GM12878 (cell line): ENCODE measurements at regions not wholly inside any gene's neighbourhood (a gene's known extent, or its start where the extent isn't known, plus 50 kb on each side); places are given as distances from the start of the nearest gene placed in this dataset.

Source experiments
- ATAC-seq: fragments of 200-7000 bp; cut with Tn5 transposase; 3 replicates; pipeline ENCODE4 v1.9.1; 2020; ENCODE audit warnings: mild to moderate bottlenecking, moderate library complexity
- BruUV-seq: library from RNA; stranded (reverse); fragments of 400-500 nt; replicated peaks from 2 replicates; lab custom pipeline; 2021; lab: Mats Ljungman, UMichigan
- CTCF ChIA-PET: fragments of 300-600 bp; sonication (Branson Sonifier 250); formaldehyde crosslinking; extraction: SDS; loops from one replicate; lab custom pipeline; 2021; ENCODE audit warnings: inconsistent platforms; lab: Yijun Ruan, JAX
- POLR2A ChIA-PET: fragments of 350-600 bp; formaldehyde crosslinking; extraction: SDS; loops from one replicate; lab custom pipeline; 2021; ENCODE audit warnings: inconsistent platforms; lab: Charles Lee
- RAD21 ChIA-PET: fragments of 300-600 bp; sonication (Branson Sonifier 250); formaldehyde crosslinking; loops from one replicate; lab custom pipeline; 2023; ENCODE audit warnings: antibody characterized with exemption; ENCODE audit not compliant: unreplicated experiment; lab: Charles Lee
- SMC1A ChIA-PET: fragments of 300-600 bp; sonication (Branson Sonifier 250); formaldehyde crosslinking; loops from one replicate; lab custom pipeline; 2023; ENCODE audit not compliant: unreplicated experiment, uncharacterized antibody; lab: Charles Lee
- DNase-seq: peaks from one replicate; pipeline ENCODE4 v3.0.0-alpha.2; 2011; ENCODE audit warnings: low read depth, low spot score
- FAIRE-seq: peaks from 3 replicates; lab custom pipeline; 2011; peaks lifted over from hg19 to GRCh38; lab: Jason Lieb, UNC
- H2AFZ ChIP-seq: 2 replicates; pipeline ENCODE4 v1.6.0; 2011; ENCODE audit warnings: low read depth, low read length, control low read depth; ENCODE audit not compliant: control insufficient read depth
- H3K27ac ChIP-seq: 2 replicates; pipeline ENCODE4 v1.5.1; 2011; ENCODE audit warnings: control low read depth; ENCODE audit not compliant: control insufficient read depth, insufficient read depth
- H3K27me3 ChIP-seq, 2 experiments: replicated peaks in 1 of 2; 2 replicates each; pipeline versions ENCODE4 v1.6.0 to v1.6.1; 2011; ENCODE audit warnings: low read length in 1 of 2; ENCODE audit not compliant: control insufficient read depth in 2 of 2, insufficient read depth in 2 of 2
- H3K36me3 ChIP-seq, 2 experiments: 2 replicates each; pipeline ENCODE4 v1.5.1; 2011; ENCODE audit warnings: low read length in 1 of 2; ENCODE audit not compliant: control insufficient read depth in 2 of 2, insufficient read depth in 2 of 2
- H3K4me1 ChIP-seq: 2 replicates; pipeline ENCODE4 v1.6.1; 2011; ENCODE audit warnings: mild to moderate bottlenecking, low read length, moderate library complexity, mixed read lengths; ENCODE audit not compliant: control insufficient read depth, insufficient read depth
- H3K4me2 ChIP-seq: 2 replicates; pipeline ENCODE4 v1.6.0; 2011; ENCODE audit warnings: control low read depth; ENCODE audit not compliant: control insufficient read depth, insufficient read depth
- H3K4me3 ChIP-seq: fragments of 200-600 bp; sonication (generic); 2 replicates; pipeline ENCODE4 v1.5.1; 2016
- H3K79me2 ChIP-seq: 2 replicates; pipeline ENCODE4 v1.6.0; 2011; ENCODE audit warnings: low read length; ENCODE audit not compliant: control insufficient read depth, insufficient read depth
- H3K9ac ChIP-seq: 2 replicates; pipeline ENCODE4 v1.8.0; 2011; ENCODE audit warnings: low read length, control low read depth, mixed read lengths; ENCODE audit not compliant: control insufficient read depth, insufficient read depth
- H3K9me3 ChIP-seq: replicated peaks from 3 replicates; pipeline ENCODE4 v1.5.1; 2011; ENCODE audit warnings: mild to moderate bottlenecking, low read length; ENCODE audit not compliant: control insufficient read depth, insufficient read depth
- H4K20me1 ChIP-seq: 2 replicates; pipeline ENCODE4 v1.6.0; 2011; ENCODE audit not compliant: control insufficient read depth, insufficient read depth
- FOXM1 ChIP-seq: IDR thresholded peaks from 2 replicates; pipeline ENCODE4 v1.6.1; 2012; ENCODE audit warnings: low read depth, mild to moderate bottlenecking, inconsistent platforms, low read length, moderate library complexity
- GATAD2B ChIP-seq: fragments of 450-650 bp; conservative IDR thresholded peaks from 2 replicates; pipeline ENCODE4 v1.6.1; 2017; ENCODE audit warnings: low read depth, mild to moderate bottlenecking, moderate library complexity
- HCFC1 ChIP-seq: fragments of 150-350 bp; IDR thresholded peaks from 2 replicates; pipeline ENCODE4 v1.6.1; 2014; ENCODE audit warnings: low read length
- KLF5 ChIP-seq: fragments of 450-650 bp; IDR thresholded peaks from 2 replicates; pipeline ENCODE4 v1.6.1; 2014; ENCODE audit warnings: mild to moderate bottlenecking; ENCODE audit not compliant: partially characterized antibody
- NFYA ChIP-seq: IDR thresholded peaks from 2 replicates; pipeline ENCODE4 v1.6.1; 2011; ENCODE audit warnings: low read depth, mild to moderate bottlenecking, low read length, improper control_type of control experiment, borderline replicate concordance
- NR2C1 ChIP-seq: fragments of 450-650 bp; IDR thresholded peaks from 2 replicates; pipeline ENCODE4 v1.6.1; 2017; ENCODE audit warnings: antibody characterized with exemption, mild to moderate bottlenecking, moderate library complexity
- RAD21 ChIP-seq: IDR thresholded peaks from 2 replicates; pipeline ENCODE4 v1.6.1; 2011; ENCODE audit warnings: mild to moderate bottlenecking, low read depth, low read length, moderate library complexity; ENCODE audit not compliant: insufficient read depth
- RBBP5 ChIP-seq: fragments of 200-600 bp; sonication (generic); conservative IDR thresholded peaks from 2 replicates; pipeline ENCODE4 v1.6.1; 2016
- SMAD1 ChIP-seq: fragments of 450-650 bp; IDR thresholded peaks from 2 replicates; pipeline ENCODE4 v1.6.1; 2018; ENCODE audit warnings: mild to moderate bottlenecking, low read depth; ENCODE audit not compliant: partially characterized antibody
- SMC3 ChIP-seq: IDR thresholded peaks from 2 replicates; pipeline ENCODE4 v1.6.1; 2011; ENCODE audit warnings: low read length, improper control_type of control experiment, borderline replicate concordance
- SP1 ChIP-seq: IDR thresholded peaks from one replicate; pipeline ENCODE4 v1.6.1; 2011; ENCODE audit warnings: low read depth, low read length
- TCF3 ChIP-seq: IDR thresholded peaks from 2 replicates; pipeline ENCODE4 v1.6.1; 2012; ENCODE audit warnings: low read depth, mild to moderate bottlenecking, low read length, borderline replicate concordance; ENCODE audit not compliant: insufficient read depth
- USF1 ChIP-seq: IDR thresholded peaks from 2 replicates; pipeline ENCODE4 v1.6.1; 2011; ENCODE audit warnings: borderline replicate concordance, low read depth, mild to moderate bottlenecking, moderate library complexity, mixed read lengths, low read length; ENCODE audit not compliant: insufficient read depth; ENCODE audit errors: extremely low read length
- ZNF384 ChIP-seq: IDR thresholded peaks from 2 replicates; pipeline ENCODE4 v1.6.1; 2012; ENCODE audit warnings: low read depth, mild to moderate bottlenecking, low read length, improper control_type of control experiment, borderline replicate concordance
- ZNF622 ChIP-seq: fragments of 450-650 bp; IDR thresholded peaks from 2 replicates; pipeline ENCODE4 v1.6.1; 2017; ENCODE audit warnings: mild to moderate bottlenecking, inconsistent platforms
- ZSCAN29 ChIP-seq: fragments of 450-650 bp; IDR thresholded peaks from 2 replicates; pipeline ENCODE4 v1.6.1; 2017; ENCODE audit warnings: mild to moderate bottlenecking, moderate library complexity
- WGBS: methylation state at CpG from one replicate; pipeline ENCODE4 v1.1.6; 2016; ENCODE audit warnings: low lambda C conversion rate; ENCODE audit not compliant: insufficient replicate concordance, insufficient coverage; ENCODE audit errors: missing lambda C conversion rate; 5-methylcytosine and 5-hydroxymethylcytosine counted together
- in situ Hi-C: fragments of 300-500 bp; cut with MboI; formaldehyde crosslinking; loops from 9 replicates; pipeline ENCODE4 v1.14.3; 2018; ENCODE audit warnings: mixed read lengths
- intact Hi-C: fragments of 100-400 bp; cut with micrococcal nuclease; formaldehyde crosslinking; loops from one replicate; pipeline ENCODE4 v1.14.2; 2022; ENCODE audit not compliant: unreplicated experiment
- TF ChIP-seq, protein P1 (sequence below): fragments of 450-650 bp; IDR thresholded peaks from 2 replicates; pipeline ENCODE4 v1.6.1; 2017; ENCODE audit warnings: borderline replicate concordance
- TF ChIP-seq, protein P2 (sequence below): fragments of 450-650 bp; IDR thresholded peaks from 2 replicates; pipeline ENCODE4 v1.6.1; 2017; ENCODE audit warnings: mild to moderate bottlenecking, moderate library complexity
- TF ChIP-seq, protein P3 (sequence below): fragments of 450-650 bp; IDR thresholded peaks from 2 replicates; pipeline ENCODE4 v1.6.1; 2016; ENCODE audit warnings: mild to moderate bottlenecking

DNA sequence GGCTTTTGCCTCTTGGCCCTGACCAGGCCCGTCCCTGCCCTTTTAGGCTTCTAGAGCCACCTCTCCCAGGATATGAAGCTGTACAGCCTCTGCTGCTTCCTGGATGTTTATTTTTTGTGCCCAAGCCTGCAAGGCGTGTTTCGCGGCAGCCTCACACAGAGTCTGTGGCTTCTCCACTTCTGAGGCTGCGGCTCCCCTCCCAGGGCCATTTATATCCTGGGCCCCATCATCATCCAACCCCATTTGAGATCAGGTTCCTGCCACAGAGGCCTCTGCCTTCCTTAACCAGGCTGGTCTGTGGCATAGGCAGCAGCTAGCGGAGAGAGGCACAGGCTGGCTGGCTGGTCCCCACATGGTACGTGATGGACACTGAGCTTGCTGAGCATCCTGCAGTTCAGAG lies 114.1 kb upstream of the PWP1 start:
- H3K9me3 ChIP-seq, result no peaks in the 10 kb centered on the region
- H3K4me2 ChIP-seq, result no peak overlapping the region
- H3K4me1 ChIP-seq, result no peaks in the 10 kb centered on the region
- no peak overlapping the region for H3K9ac ChIP-seq
- SMC1A ChIA-PET, result no interaction called here
- BruUV-seq, result no TSS peak
- H2AFZ ChIP-seq, result no peak overlapping the region
- H3K27ac ChIP-seq, result no peak overlapping the region
- ATAC-seq (no peak), DNase-seq (no peak), FAIRE-seq (no peak)
- no peak overlapping the region for H3K4me3 ChIP-seq
- RAD21 ChIA-PET, result no interaction called here
- H4K20me1 ChIP-seq, result no peaks in the 10 kb centered on the region
- TF ChIP-seq USF1 (no peak), KLF5 (no peak), NFYA (no peak), SP1 (no peak), FOXM1 (no peak), TCF3 (no peak), ZNF384 (no peak), GATAD2B (no peak), RBBP5 (no peak), ZSCAN29 (no peak), HCFC1 (no peak), SMC3 (no peak), SMAD1 (no peak), RAD21 (no peak), NR2C1 (no peak), ZNF622 (no peak)
- TF ChIP-seq, protein P1, sequence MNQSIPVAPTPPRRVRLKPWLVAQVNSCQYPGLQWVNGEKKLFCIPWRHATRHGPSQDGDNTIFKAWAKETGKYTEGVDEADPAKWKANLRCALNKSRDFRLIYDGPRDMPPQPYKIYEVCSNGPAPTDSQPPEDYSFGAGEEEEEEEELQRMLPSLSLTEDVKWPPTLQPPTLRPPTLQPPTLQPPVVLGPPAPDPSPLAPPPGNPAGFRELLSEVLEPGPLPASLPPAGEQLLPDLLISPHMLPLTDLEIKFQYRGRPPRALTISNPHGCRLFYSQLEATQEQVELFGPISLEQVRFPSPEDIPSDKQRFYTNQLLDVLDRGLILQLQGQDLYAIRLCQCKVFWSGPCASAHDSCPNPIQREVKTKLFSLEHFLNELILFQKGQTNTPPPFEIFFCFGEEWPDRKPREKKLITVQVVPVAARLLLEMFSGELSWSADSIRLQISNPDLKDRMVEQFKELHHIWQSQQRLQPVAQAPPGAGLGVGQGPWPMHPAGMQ, result no peak
- TF ChIP-seq, protein P2, sequence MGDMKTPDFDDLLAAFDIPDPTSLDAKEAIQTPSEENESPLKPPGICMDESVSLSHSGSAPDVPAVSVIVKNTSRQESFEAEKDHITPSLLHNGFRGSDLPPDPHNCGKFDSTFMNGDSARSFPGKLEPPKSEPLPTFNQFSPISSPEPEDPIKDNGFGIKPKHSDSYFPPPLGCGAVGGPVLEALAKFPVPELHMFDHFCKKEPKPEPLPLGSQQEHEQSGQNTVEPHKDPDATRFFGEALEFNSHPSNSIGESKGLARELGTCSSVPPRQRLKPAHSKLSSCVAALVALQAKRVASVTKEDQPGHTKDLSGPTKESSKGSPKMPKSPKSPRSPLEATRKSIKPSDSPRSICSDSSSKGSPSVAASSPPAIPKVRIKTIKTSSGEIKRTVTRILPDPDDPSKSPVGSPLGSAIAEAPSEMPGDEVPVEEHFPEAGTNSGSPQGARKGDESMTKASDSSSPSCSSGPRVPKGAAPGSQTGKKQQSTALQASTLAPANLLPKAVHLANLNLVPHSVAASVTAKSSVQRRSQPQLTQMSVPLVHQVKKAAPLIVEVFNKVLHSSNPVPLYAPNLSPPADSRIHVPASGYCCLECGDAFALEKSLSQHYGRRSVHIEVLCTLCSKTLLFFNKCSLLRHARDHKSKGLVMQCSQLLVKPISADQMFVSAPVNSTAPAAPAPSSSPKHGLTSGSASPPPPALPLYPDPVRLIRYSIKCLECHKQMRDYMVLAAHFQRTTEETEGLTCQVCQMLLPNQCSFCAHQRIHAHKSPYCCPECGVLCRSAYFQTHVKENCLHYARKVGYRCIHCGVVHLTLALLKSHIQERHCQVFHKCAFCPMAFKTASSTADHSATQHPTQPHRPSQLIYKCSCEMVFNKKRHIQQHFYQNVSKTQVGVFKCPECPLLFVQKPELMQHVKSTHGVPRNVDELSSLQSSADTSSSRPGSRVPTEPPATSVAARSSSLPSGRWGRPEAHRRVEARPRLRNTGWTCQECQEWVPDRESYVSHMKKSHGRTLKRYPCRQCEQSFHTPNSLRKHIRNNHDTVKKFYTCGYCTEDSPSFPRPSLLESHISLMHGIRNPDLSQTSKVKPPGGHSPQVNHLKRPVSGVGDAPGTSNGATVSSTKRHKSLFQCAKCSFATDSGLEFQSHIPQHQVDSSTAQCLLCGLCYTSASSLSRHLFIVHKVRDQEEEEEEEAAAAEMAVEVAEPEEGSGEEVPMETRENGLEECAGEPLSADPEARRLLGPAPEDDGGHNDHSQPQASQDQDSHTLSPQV, result no peak
- TF ChIP-seq, protein P3, sequence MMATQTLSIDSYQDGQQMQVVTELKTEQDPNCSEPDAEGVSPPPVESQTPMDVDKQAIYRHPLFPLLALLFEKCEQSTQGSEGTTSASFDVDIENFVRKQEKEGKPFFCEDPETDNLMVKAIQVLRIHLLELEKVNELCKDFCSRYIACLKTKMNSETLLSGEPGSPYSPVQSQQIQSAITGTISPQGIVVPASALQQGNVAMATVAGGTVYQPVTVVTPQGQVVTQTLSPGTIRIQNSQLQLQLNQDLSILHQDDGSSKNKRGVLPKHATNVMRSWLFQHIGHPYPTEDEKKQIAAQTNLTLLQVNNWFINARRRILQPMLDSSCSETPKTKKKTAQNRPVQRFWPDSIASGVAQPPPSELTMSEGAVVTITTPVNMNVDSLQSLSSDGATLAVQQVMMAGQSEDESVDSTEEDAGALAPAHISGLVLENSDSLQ, result no peak
- in situ Hi-C loops (no loop called here), intact Hi-C loops (no loop called here)
- 59% methylated on average over 7 of the region's 7 CpGs for WGBS
- H3K27me3 ChIP-seq, result no peaks in the 10 kb centered on the region
- POLR2A ChIA-PET, result no interaction called here
- H3K79me2 ChIP-seq, result no peaks in the 10 kb centered on the region
- CTCF ChIA-PET, result no interaction called here
- H3K36me3 ChIP-seq, result no peaks in the 10 kb centered on the region
